ENCODE measurements at regions not wholly inside any gene's neighbourhood (a gene's known extent, or its start where the extent isn't known, plus 50 kb on each side); places are given as distances from the start of the nearest gene placed in this dataset.

- DNase-seq (no peak), ATAC-seq (no peak)
- intact Hi-C loops (cut with micrococcal nuclease): loop anchor here (5.0 kb wide), 1 partner anchor 164 kb away; no protein-coding TSS in a partner anchor
- TF ChIP-seq CTCF (IDR thresholded peaks at IDR 0.05): no peak
- ChIA-PET POLR2A (no interaction called here), CTCF (interaction anchor here (0.9 to 2.0 kb wide), 4 partner anchors 83 to 266 kb away, joined by 3 to 7 read pairs (median 3); no protein-coding TSS in a partner anchor)
- Mint-ChIP-seq H3K4me3 (no peak overlapping the region), H3K27ac (no peak overlapping the region), H3K36me3 (ENCODE audit: low read depth) (no peaks in the 10 kb centered on the region), H3K4me1 (ENCODE audit: low read depth) (peaks cover 8% of the 10 kb centered on the region), H3K27me3 (peaks cover 5% of the 10 kb centered on the region), H3K9me3 (no peaks in the 10 kb centered on the region)
Observed at GRCh38 chr17:51373489-51374152, 113.3 kb downstream of the UTP18 start.

- POLR2A ChIA-PET: no interaction called here
- CTCF ChIA-PET: interaction anchor here (1.1 to 2.0 kb wide), 3 partner anchors 83 to 162 kb away, joined by 3 to 7 read pairs (median 3); no protein-coding TSS in a partner anchor
- no peak for TF ChIP-seq CTCF (IDR thresholded peaks at IDR 0.05)
Observed at GRCh38 chr17:51374209-51374608, 113.9 kb downstream of the UTP18 start.

GRCh38 chr17:51375771-51376170 is 115.4 kb downstream of the UTP18 start:
- no peaks in the 10 kb centered on the region for H3K36me3 Mint-ChIP-seq (ENCODE audit: low read depth)
- intact Hi-C loops (cut with micrococcal nuclease): no loop called here
- peaks cover 5% of the 10 kb centered on the region for H3K27me3 Mint-ChIP-seq
- ChIA-PET POLR2A (no interaction called here), CTCF (interaction anchor here (0.6 kb wide), 1 partner anchor 1312 kb away, joined by 3 read pairs; no protein-coding TSS in a partner anchor)
- no peak overlapping the region for H3K27ac Mint-ChIP-seq
- peaks cover 8% of the 10 kb centered on the region for H3K4me1 Mint-ChIP-seq (ENCODE audit: low read depth)
- DNase-seq (no peak), ATAC-seq (no peak)
- TF ChIP-seq CTCF (IDR thresholded peaks at IDR 0.05): no peak
- H3K9me3 Mint-ChIP-seq: no peaks in the 10 kb centered on the region
- no peak overlapping the region for H3K4me3 Mint-ChIP-seq

More at GRCh38 chr17:51374209-51374608, 113.9 kb downstream of the UTP18 start:
- no peaks in the 10 kb centered on the region for H3K36me3 Mint-ChIP-seq (ENCODE audit: low read depth)
- intact Hi-C loops (cut with micrococcal nuclease): loop anchor here (5.0 kb wide), 1 partner anchor 163 kb away; no protein-coding TSS in a partner anchor
- H3K4me1 Mint-ChIP-seq (ENCODE audit: low read depth): peaks cover 8% of the 10 kb centered on the region
- H3K4me3 Mint-ChIP-seq: no peak overlapping the region
- DNase-seq (no peak), ATAC-seq (no peak)
- peaks cover 5% of the 10 kb centered on the region for H3K27me3 Mint-ChIP-seq
- no peaks in the 10 kb centered on the region for H3K9me3 Mint-ChIP-seq
- no peak overlapping the region for H3K27ac Mint-ChIP-seq

GRCh38 chr17:51376739-51377138 is 116.4 kb downstream of the UTP18 start:
- Mint-ChIP-seq H3K4me1 (ENCODE audit: low read depth) (peaks cover 6% of the 10 kb centered on the region), H3K36me3 (ENCODE audit: low read depth) (no peaks in the 10 kb centered on the region), H3K4me3 (no peak overlapping the region), H3K27ac (no peak overlapping the region), H3K27me3 (peaks cover 3% of the 10 kb centered on the region), H3K9me3 (no peaks in the 10 kb centered on the region)
- intact Hi-C loops (cut with micrococcal nuclease): no loop called here
- ATAC-seq (no peak), DNase-seq (no peak)
- TF ChIP-seq CTCF (IDR thresholded peaks at IDR 0.05): no peak
- ChIA-PET POLR2A (no interaction called here), CTCF (interaction anchor here (0.7 kb wide), 1 partner anchor 78 kb away, joined by 3 read pairs; no protein-coding TSS in a partner anchor)

GRCh38 chr17:51381262-51381661 is 120.9 kb downstream of the UTP18 start:
- DNase-seq (no peak), ATAC-seq (no peak)
- Mint-ChIP-seq H3K9me3 (no peaks in the 10 kb centered on the region), H3K27ac (no peak overlapping the region), H3K27me3 (peaks cover 3% of the 10 kb centered on the region), H3K4me3 (no peak overlapping the region), H3K36me3 (ENCODE audit: low read depth) (no peaks in the 10 kb centered on the region), H3K4me1 (ENCODE audit: low read depth) (no peaks in the 10 kb centered on the region)
- POLR2A ChIA-PET: no interaction called here
- CTCF ChIA-PET: interaction anchor here (0.7 to 1.1 kb wide), 2 partner anchors 80 to 84 kb away, joined by 3 to 4 read pairs; no protein-coding TSS in a partner anchor
- no peak for TF ChIP-seq CTCF (IDR thresholded peaks at IDR 0.05)
- intact Hi-C loops (cut with micrococcal nuclease): loop anchor here (2.0 kb wide), 1 partner anchor 64 kb away; no protein-coding TSS in a partner anchor
